ENCODE measurements at regions not wholly inside any gene's neighbourhood (a gene's known extent, or its start where the extent isn't known, plus 50 kb on each side); places are given as distances from the start of the nearest gene placed in this dataset.

DNA sequence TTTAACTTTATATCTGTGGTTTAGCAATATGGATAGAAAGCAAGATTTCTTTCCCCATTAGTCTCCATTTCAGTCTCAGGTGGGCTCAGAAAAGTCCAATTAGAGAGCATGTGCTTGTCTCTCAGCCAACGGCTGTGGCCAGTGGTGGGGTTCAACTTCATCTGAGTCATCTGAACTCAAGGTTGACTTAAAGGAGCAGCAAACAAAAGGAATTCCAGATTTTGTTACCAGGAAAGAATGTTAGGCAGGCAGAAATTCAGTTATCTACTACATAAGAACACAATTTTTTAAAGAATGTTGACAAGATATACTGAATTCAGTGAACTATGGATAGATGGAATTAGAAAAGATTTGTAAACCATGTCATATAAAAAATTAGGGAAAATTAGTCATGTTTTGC, 784.1 kb downstream of the MAT2B start:
- no peak for TF ChIP-seq CTCF (IDR thresholded peaks at IDR 0.05)

- no peak for TF ChIP-seq CTCF (IDR thresholded peaks at IDR 0.05)
Observed at GRCh38 chr5:164296603-164297080, 791.2 kb downstream of the MAT2B start.

DNA sequence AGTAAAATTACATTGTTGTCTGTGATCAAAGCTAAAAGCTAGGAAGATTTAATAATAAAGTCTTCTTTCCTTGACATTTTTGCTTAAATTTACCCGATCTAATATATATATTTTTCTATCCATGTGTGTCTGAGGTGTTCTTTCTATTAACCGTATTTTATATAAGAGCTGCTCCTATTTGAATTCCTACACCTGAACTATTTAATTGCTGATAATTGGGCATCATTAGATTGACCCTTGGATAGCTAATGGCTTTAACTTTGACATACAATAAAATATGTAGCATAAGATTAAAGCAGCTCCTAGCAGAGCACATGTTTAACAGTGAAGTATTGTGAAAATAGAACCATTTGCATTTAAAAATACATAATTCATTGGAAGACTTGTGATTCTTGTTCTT, 792.7 kb downstream of the MAT2B start:
- TF ChIP-seq CTCF (IDR thresholded peaks at IDR 0.05): no peak

DNA sequence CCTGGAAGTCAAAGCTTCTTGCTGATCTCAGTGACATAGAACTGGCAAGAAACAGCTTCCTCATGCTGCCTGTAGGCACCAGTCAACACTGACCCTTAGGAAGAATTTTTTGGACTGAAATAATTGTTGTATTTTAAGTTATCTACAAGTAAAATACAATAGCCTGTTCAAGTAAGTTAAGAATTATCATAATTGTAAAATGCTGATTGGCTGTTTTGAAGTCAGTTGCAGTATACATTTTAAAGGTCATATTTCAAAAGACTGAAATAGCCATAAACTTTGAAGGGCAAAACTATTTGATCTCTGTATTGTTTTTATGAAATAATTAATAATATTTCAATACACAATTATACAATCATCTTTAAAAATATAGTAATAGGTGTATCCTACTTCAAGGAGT, 794.9 kb downstream of the MAT2B start:
- no peak for TF ChIP-seq CTCF (IDR thresholded peaks at IDR 0.05)

DNA sequence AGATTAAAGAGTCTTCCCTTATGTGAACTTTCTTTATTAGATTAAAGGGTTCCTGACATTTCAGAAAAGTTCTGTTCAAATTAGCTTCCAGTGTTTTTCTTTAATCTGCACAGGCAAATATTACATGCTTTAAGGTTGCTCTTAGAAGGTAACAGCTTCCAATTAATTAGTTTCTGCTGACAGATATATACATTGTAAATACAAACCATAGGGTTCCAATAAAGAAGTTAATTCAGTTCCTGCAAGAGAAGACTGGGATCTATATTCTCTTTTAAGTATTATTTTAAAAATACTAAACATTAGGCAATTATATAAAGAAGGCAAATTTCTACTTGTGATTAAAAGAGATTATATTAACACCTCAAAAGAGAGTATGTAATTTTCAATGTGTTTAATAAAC, 795.7 kb downstream of the MAT2B start:
- TF ChIP-seq CTCF (IDR thresholded peaks at IDR 0.05): no peak

DNA sequence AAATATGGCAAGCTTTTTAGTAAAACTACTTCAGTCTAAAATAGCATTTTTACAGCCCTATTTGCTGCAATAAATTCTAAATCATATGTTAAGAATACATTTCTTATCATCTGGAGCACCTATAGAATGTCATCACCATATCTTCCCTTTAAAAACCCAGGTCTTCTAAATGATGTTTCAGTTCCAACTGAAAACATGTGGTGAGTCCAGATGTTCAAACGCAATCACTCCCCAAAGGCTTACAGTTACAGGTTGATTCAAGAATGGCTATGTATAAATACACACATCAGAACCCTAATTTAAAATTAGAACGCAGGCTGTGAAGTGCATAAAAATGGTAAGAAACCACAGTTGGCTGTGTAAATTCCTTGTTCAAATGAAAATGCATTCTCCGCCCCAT, 796.3 kb downstream of the MAT2B start:
- TF ChIP-seq CTCF (IDR thresholded peaks at IDR 0.05): no peak

DNA sequence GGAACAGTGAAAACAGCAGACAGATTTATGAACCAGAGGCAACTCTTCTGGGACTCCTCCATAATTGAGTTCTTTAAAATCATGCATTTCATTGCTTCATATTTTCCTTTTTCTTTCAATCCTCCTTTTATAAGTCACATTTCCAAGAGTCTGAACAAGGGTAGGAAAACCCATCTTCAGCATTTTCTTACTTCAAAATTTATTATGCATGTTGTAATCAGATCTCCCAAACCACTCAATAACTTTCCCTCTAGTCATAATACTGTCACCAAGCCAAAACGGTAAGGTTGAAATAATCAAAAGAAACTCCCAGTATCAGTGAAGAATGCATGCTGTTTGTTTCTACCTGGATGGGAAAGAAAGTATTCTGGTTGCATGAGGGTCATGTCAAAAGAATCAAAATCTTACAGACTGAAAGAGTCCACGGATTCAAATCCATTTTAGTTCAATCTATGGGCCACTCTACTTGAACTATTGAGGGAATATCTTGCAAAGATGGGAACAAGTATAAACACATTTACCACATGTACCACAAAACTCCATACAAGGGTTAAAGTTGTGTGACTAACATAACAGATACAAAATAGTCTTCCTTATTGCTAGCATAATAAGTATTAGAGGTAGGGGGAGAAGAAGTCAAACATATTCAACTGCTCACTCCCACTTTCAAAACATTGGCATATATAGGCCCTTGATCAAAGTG, 797.3 kb downstream of the MAT2B start:
- TF ChIP-seq CTCF (IDR thresholded peaks at IDR 0.05): no peak

Measured in LNCAP (cell line).